Erythroblast (primary cell): ENCODE measurements at regions not wholly inside any gene's neighbourhood (a gene's known extent, or its start where the extent isn't known, plus 50 kb on each side); places are given as distances from the start of the nearest gene placed in this dataset.

Experiments
- GATA1 ChIP-seq: IDR thresholded peaks from 2 replicates; pipeline ENCODE4 v1.6.1; 2011; ENCODE audit warnings: low read depth, mild to moderate bottlenecking, control low read depth, low read length, moderate library complexity
- POLR2A ChIP-seq: IDR thresholded peaks from 2 replicates; pipeline ENCODE4 v1.6.1; 2011; ENCODE audit warnings: mild to moderate bottlenecking, low read length

GRCh38 chr6:22873513-22874136 is 304.3 kb downstream of the HDGFL1 start:
- TF ChIP-seq POLR2A (no peak), GATA1 (no peak)
